ENCODE measurements at regions not wholly inside any gene's neighbourhood (a gene's known extent, or its start where the extent isn't known, plus 50 kb on each side); places are given as distances from the start of the nearest gene placed in this dataset.

- no peak overlapping the region for H3K4me3 ChIP-seq (ENCODE audit: low read depth, low read length)
- no peak for DNase-seq (ENCODE audit: low read depth)
- no peak for TF ChIP-seq CTCF (conservative IDR thresholded peaks at IDR 0.05; ENCODE audit: low read depth, low read length)
Measured at GRCh38 chr2:41942278-41942677, 105.5 kb upstream of the PKDCC start.

- no peak for TF ChIP-seq CTCF (conservative IDR thresholded peaks at IDR 0.05; ENCODE audit: low read depth, low read length)
- H3K4me3 ChIP-seq (ENCODE audit: low read depth, low read length) = no peak overlapping the region
- no peak for DNase-seq (ENCODE audit: low read depth)
Measured at GRCh38 chr2:41943159-41943558, 104.7 kb upstream of the PKDCC start.

- no peak for DNase-seq (ENCODE audit: low read depth)
- H3K4me3 ChIP-seq (ENCODE audit: low read depth, low read length) = no peak overlapping the region
- TF ChIP-seq CTCF (conservative IDR thresholded peaks at IDR 0.05; ENCODE audit: low read depth, low read length) = no peak
Measured at GRCh38 chr2:41944220-41944880, 103.5 kb upstream of the PKDCC start.

- DNase-seq (ENCODE audit: low read depth) = no peak
- TF ChIP-seq CTCF (conservative IDR thresholded peaks at IDR 0.05; ENCODE audit: low read depth, low read length) = no peak
- no peak overlapping the region for H3K4me3 ChIP-seq (ENCODE audit: low read depth, low read length)
Measured at GRCh38 chr2:41947701-41948396, 100.0 kb upstream of the PKDCC start.

- DNase-seq (ENCODE audit: low read depth) = no peak
- TF ChIP-seq CTCF (conservative IDR thresholded peaks at IDR 0.05; ENCODE audit: low read depth, low read length) = no peak
Measured at GRCh38 chr2:41948397-41948763, 99.4 kb upstream of the PKDCC start.

GRCh38 chr2:41949091-41949882, 98.5 kb upstream of the PKDCC start:
- no peak for DNase-seq (ENCODE audit: low read depth)
- TF ChIP-seq CTCF (conservative IDR thresholded peaks at IDR 0.05; ENCODE audit: low read depth, low read length) = no peak
- H3K4me3 ChIP-seq (ENCODE audit: low read depth, low read length) = no peak overlapping the region

More at GRCh38 chr2:41948397-41948763, 99.4 kb upstream of the PKDCC start:
- no peak overlapping the region for H3K4me3 ChIP-seq (ENCODE audit: low read depth, low read length)
